Activated T-helper 1 cell treated with anti-CD3 and anti-CD28 coated beads, Interleukin-12 subunit alpha, Interleukin-12 subunit beta, Interleukin-2, Interleukin-4 antibody, amounts not matched to agents 30 ng/mL and 10 ng/mL and 1 ng/mL, durations not matched to agents 14 hours and 24 hours and 36 hours (primary cell): ENCODE measurements at regions not wholly inside any gene's neighbourhood (a gene's known extent, or its start where the extent isn't known, plus 50 kb on each side); places are given as distances from the start of the nearest gene placed in this dataset.
"Not testable (repeated sequence)": the region's sequence is repeated elsewhere in the genome, so short reads cannot be mapped to it uniquely, and the experiment has no call there.

Source experiments
- DNase-seq: peaks from one replicate; pipeline ENCODE4 v3.0.0; 2021; ENCODE audit warnings: low spot score
- H3K27ac Mint-ChIP-seq: one replicate; pipeline ENCODE4 v1.8.0; 2021; ENCODE audit warnings: mild to moderate bottlenecking, mixed read lengths
- H3K27me3 Mint-ChIP-seq: one replicate; pipeline ENCODE4 v1.8.0; 2022; ENCODE audit warnings: mild to moderate bottlenecking, moderate library complexity, mixed read lengths; ENCODE audit not compliant: insufficient read depth
- H3K36me3 Mint-ChIP-seq: one replicate; pipeline ENCODE4 v1.8.0; 2021; ENCODE audit warnings: low read depth, mixed read lengths
- H3K4me1 Mint-ChIP-seq: one replicate; pipeline ENCODE4 v1.8.0; 2021; ENCODE audit warnings: low read depth, mixed read lengths
- H3K4me3 Mint-ChIP-seq: one replicate; pipeline ENCODE4 v1.8.0; 2021; ENCODE audit warnings: mild to moderate bottlenecking, moderate library complexity, mixed read lengths
- H3K9me3 Mint-ChIP-seq: one replicate; pipeline ENCODE4 v1.8.0; 2021; ENCODE audit warnings: mixed read lengths
- intact Hi-C: fragments of 100-400 bp; cut with micrococcal nuclease; formaldehyde crosslinking; loops from one replicate; pipeline ENCODE4 v1.15.1; 2024

DNA sequence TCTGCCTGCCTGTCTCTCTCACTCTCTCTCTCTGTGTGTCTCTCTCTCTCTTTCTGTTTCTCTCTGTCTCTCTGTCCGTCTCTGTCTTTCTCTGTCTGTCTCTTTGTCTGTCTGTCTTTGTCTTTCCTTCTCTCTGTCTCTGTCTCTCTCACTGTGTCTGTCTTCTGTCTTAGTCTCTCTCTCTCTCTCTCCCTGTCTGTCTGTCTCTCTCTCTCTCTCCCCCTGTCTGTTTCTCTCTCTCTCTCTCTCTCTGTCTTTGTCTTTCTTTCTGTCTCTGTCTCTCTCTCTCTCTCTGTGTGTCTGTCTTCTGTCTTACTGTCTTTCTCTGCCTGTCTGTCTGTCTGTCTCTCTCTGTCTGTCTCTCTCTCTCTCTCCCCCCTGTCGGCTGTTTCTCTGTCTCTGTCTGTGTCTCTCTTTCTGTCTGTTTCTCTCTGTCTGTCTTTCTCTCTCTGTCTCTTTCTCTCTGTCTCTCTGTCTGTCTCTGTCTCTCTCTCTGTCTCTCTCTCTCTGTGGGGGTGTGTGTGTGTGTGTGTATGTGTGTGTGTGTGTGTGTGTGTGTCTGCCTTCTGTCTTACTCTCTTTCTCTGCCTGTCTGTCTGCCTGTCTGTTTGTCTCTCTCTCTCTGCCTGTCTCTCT, 2101.3 kb upstream of the TPTE start:
- H3K4me3 Mint-ChIP-seq, intact Hi-C loops, H3K36me3 Mint-ChIP-seq, H3K9me3 Mint-ChIP-seq, H3K27me3 Mint-ChIP-seq, H3K4me1 Mint-ChIP-seq: not testable (repeated sequence)
- H3K27ac Mint-ChIP-seq, result peak overlapping the region; percentile 1
- peak; percentile 45 for DNase-seq

DNA sequence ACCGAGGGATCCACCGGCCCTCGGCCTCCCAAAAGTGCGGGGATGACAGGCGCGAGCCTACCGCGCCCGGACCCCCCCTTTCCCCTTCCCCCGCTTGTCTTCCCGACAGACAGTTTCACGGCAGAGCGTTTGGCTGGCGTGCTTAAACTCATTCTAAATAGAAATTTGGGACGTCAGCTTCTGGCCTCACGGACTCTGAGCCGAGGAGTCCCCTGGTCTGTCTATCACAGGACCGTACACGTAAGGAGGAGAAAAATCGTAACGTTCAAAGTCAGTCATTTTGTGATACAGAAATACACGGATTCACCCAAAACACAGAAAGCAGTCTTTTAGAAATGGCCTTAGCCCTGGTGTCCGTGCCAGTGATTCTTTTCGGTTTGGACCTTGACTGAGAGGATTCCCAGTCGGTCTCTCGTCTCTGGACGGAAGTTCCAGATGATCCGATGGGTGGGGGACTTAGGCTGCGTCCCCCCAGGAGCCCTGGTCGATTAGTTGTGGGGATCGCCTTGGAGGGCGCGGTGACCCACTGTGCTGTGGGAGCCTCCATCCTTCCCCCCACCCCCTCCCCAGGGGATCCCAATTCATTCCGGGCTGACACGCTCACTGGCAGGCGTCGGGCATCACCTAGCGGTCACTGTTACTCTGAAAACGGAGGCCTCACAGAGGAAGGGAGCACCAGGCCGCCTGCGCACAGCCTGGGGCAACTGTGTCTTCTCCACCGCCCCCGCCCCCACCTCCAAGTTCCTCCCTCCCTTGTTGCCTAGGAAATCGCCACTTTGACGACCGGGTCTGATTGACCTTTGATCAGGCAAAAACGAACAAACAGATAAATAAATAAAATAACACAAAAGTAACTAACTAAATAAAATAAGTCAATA, 2093.4 kb upstream of the TPTE start:
- DNase-seq, H3K27ac Mint-ChIP-seq, H3K4me1 Mint-ChIP-seq, H3K36me3 Mint-ChIP-seq, H3K27me3 Mint-ChIP-seq, H3K9me3 Mint-ChIP-seq, intact Hi-C loops, H3K4me3 Mint-ChIP-seq: not testable (repeated sequence)

DNA sequence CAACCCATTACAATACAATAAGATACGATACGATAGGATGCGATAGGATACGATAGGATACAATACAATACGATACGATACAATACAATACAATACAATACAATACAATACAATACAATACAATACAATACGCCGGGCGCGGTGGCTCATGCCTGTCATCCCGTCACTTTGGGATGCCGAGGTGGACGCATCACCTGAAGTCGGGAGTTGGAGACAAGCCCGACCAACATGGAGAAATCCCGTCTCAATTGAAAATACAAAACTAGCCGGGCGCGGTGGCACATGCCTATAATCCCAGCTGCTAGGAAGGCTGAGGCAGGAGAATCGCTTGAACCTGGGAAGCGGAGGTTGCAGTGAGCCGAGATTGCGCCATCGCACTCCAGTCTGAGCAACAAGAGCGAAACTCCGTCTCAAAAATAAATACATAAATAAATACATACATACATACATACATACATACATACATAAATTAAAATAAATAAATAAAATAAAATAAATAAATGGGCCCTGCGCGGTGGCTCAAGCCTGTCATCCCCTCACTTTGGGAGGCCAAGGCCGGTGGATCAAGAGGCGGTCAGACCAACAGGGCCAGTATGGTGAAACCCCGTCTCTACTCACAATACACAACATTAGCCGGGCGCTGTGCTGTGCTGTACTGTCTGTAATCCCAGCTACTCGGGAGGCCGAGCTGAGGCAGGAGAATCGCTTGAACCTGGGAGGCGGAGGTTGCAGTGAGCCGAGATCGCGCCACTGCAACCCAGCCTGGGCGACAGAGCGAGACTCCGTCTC, 2092.5 kb upstream of the TPTE start:
- H3K27ac Mint-ChIP-seq, intact Hi-C loops, H3K4me3 Mint-ChIP-seq, H3K27me3 Mint-ChIP-seq, H3K4me1 Mint-ChIP-seq, H3K36me3 Mint-ChIP-seq, H3K9me3 Mint-ChIP-seq, DNase-seq: not testable (repeated sequence)

DNA sequence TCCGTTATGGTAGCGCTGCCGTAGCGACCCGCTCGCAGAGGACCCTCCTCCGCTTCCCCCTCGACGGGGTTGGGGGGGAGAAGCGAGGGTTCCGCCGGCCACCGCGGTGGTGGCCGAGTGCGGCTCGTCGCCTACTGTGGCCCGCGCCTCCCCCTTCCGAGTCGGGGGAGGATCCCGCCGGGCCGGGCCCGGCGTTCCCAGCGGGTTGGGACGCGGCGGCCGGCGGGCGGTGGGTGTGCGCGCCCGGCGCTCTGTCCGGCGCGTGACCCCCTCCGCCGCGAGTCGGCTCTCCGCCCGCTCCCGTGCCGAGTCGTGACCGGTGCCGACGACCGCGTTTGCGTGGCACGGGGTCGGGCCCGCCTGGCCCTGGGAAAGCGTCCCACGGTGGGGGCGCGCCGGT, 2086.7 kb upstream of the TPTE start:
- H3K27ac Mint-ChIP-seq, H3K27me3 Mint-ChIP-seq, H3K36me3 Mint-ChIP-seq, H3K4me3 Mint-ChIP-seq, H3K9me3 Mint-ChIP-seq, intact Hi-C loops, H3K4me1 Mint-ChIP-seq, DNase-seq: not testable (repeated sequence)

DNA sequence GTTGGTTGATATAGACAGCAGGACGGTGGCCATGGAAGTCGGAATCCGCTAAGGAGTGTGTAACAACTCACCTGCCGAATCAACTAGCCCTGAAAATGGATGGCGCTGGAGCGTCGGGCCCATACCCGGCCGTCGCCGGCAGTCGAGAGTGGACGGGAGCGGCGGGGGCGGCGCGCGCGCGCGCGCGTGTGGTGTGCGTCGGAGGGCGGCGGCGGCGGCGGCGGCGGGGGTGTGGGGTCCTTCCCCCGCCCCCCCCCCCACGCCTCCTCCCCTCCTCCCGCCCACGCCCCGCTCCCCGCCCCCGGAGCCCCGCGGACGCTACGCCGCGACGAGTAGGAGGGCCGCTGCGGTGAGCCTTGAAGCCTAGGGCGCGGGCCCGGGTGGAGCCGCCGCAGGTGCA, 2078.3 kb upstream of the TPTE start:
- H3K27ac Mint-ChIP-seq, H3K36me3 Mint-ChIP-seq, intact Hi-C loops, H3K27me3 Mint-ChIP-seq, H3K4me3 Mint-ChIP-seq, H3K4me1 Mint-ChIP-seq, DNase-seq, H3K9me3 Mint-ChIP-seq: not testable (repeated sequence)

DNA sequence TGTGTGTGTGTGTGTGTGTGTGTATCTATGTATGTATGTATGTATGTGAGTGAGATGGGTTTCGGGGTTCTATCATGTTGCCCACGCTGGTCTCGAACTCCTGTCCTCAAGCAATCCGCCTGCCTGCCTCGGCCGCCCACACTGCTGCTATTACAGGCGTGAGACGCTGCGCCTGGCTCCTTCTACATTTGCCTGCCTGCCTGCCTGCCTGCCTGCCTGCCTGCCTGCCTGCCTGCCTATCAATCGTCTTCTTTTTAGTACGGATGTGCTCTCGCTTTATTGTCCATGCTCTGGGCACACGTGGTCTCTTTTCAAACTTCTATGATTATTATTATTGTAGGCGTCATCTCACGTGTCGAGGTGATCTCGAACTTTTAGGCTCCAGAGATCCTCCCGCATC, 2071.6 kb upstream of the TPTE start:
- H3K27ac Mint-ChIP-seq, H3K4me1 Mint-ChIP-seq, H3K9me3 Mint-ChIP-seq, DNase-seq, H3K36me3 Mint-ChIP-seq, H3K4me3 Mint-ChIP-seq, H3K27me3 Mint-ChIP-seq, intact Hi-C loops: not testable (repeated sequence)

DNA sequence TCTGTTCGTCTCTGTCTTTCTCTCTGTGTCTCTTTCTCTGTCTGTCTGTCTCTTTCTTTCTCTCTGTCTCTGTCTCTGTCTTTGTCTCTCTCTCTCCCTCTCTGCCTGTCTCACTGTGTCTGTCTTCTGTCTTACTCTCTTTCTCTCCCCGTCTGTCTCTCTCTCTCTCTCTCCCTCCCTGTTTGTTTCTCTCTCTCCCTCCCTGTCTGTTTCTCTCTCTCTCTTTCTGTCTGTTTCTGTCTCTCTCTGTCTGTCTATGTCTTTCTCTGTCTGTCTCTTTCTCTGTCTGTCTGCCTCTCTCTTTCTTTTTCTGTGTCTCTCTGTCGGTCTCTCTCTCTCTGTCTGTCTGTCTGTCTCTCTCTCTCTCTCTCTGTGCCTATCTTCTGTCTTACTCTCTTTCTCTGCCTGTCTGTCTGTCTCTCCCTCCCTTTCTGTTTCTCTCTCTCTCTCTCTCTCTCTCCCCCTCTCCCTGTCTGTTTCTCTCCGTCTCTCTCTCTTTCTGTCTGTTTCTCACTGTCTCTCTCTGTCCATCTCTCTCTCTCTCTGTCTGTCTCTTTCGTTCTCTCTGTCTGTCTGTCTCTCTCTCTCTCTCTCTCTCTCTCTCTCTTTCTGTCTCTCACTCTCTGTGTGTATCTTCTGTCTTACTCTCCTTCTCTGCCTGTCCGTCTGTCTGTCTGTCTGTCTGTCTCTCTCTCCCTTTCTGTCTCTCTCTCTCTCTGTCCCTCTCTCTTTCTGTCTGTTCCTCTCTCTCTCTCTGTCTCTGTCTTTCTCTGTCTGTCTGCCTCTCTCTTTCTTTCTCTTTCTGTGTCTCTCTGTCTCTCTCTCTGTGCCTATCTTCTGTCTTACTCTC, 2065.9 kb upstream of the TPTE start:
- H3K27ac Mint-ChIP-seq, H3K4me3 Mint-ChIP-seq, H3K36me3 Mint-ChIP-seq, H3K9me3 Mint-ChIP-seq, intact Hi-C loops, H3K4me1 Mint-ChIP-seq, DNase-seq, H3K27me3 Mint-ChIP-seq: not testable (repeated sequence)

DNA sequence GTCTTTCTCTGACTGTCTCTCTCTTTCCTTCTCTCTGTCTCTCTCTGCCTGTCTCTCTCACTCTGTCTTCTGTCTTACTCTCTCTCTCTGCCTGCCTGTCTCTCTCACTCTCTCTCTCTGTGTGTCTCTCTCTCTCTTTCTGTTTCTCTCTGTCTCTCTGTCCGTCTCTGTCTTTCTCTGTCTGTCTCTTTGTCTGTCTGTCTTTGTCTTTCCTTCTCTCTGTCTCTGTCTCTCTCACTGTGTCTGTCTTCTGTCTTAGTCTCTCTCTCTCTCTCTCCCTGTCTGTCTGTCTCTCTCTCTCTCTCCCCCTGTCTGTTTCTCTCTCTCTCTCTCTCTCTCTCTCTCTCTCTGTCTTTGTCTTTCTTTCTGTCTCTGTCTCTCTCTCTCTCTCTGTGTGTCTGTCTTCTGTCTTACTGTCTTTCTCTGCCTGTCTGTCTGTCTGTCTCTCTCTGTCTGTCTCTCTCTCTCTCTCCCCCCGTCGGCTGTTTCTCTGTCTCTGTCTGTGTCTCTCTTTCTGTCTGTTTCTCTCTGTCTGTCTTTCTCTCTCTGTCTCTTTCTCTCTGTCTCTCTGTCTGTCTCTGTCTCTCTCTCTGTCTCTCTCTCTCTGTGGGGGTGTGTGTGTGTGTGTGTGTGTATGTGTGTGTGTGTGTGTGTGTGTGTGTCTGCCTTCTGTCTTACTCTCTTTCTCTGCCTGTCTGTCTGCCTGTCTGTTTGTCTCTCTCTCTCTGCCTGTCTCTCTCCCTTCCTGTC, 2056.8 kb upstream of the TPTE start:
- H3K36me3 Mint-ChIP-seq, intact Hi-C loops, H3K4me1 Mint-ChIP-seq, H3K4me3 Mint-ChIP-seq, H3K27ac Mint-ChIP-seq, H3K27me3 Mint-ChIP-seq, H3K9me3 Mint-ChIP-seq, DNase-seq: not testable (repeated sequence)

DNA sequence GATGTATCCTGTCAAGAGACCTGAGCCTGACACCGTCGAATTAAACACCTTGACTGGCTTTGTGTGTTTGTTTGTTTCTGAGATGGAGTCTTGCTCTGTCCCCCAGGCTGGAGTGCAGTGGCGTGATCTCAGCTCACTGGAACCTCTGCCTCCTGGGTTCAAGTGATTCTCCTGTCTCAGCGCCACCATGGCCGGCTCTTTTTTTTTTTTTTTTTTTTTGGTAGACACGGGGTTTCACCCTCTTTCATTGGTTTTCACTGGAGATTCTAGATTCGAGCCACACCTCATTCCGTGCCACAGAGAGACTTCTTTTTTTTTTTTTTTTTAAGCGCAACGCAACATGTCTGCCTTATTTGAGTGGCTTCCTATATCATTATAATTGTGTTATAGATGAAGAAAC, 2054.7 kb upstream of the TPTE start:
- intact Hi-C loops, DNase-seq, H3K27me3 Mint-ChIP-seq, H3K36me3 Mint-ChIP-seq, H3K27ac Mint-ChIP-seq, H3K9me3 Mint-ChIP-seq, H3K4me1 Mint-ChIP-seq, H3K4me3 Mint-ChIP-seq: not testable (repeated sequence)
